Skeletal muscle tissue (tissue), 3 donors: ENCODE measurements at regions not wholly inside any gene's neighbourhood (a gene's known extent, or its start where the extent isn't known, plus 50 kb on each side); places are given as distances from the start of the nearest gene placed in this dataset.
"Not testable (repeated sequence)": the region's sequence is repeated elsewhere in the genome, so short reads cannot be mapped to it uniquely, and the experiment has no call there.

ENCODE experiments used
- H3K27ac ChIP-seq: one replicate; pipeline ENCODE4 v1.7.0; 2013; ENCODE audit warnings: mild to moderate bottlenecking, low read depth, low read length, inconsistent platforms
- H3K27me3 ChIP-seq, 3 donors: one replicate each; pipeline ENCODE4 v1.7.0; 2013; ENCODE audit warnings: low read length in 3 of 3; ENCODE audit not compliant: control insufficient read depth in 3 of 3, insufficient read depth in 3 of 3
- H3K36me3 ChIP-seq, 3 donors: one replicate each; pipeline ENCODE4 v1.7.0; 2013; ENCODE audit warnings: low read length in 3 of 3; ENCODE audit not compliant: control insufficient read depth in 3 of 3, insufficient read depth in 3 of 3
- H3K4me1 ChIP-seq, 3 donors: one replicate each; pipeline ENCODE4 v1.7.0; 2013; ENCODE audit warnings: low read length in 3 of 3, mild to moderate bottlenecking in 3 of 3; ENCODE audit not compliant: control insufficient read depth in 3 of 3, insufficient read depth in 3 of 3
- H3K4me3 ChIP-seq, 3 donors: one replicate each; pipeline ENCODE4 v1.7.0; 2013; ENCODE audit warnings: low read length in 3 of 3
- H3K9ac ChIP-seq, 3 donors: one replicate each; pipeline ENCODE4 v1.7.0; 2013; ENCODE audit warnings: low read length in 3 of 3, mild to moderate bottlenecking in 3 of 3, moderate library complexity in 2 of 3, low read depth in 1 of 3
- H3K9me3 ChIP-seq, 3 donors: one replicate each; pipeline ENCODE4 v1.7.0; 2013; ENCODE audit warnings: low read length in 3 of 3; ENCODE audit not compliant: control insufficient read depth in 3 of 3
- donor health status: Osteomylitis.

GRCh38 chr18:6565815-6566081, 151.0 kb upstream of the L3MBTL4 start:
- Histone ChIP-seq H3K4me1 (peaks cover 0 to 4% (median 0%) of the 10 kb centered on the region in 3 donors), H3K9ac (no peak overlapping the region), H3K27me3 (no peaks in the 10 kb centered on the region), H3K27ac (no peak overlapping the region), H3K9me3 (no peaks in the 10 kb centered on the region), H3K4me3 (no peak overlapping the region), H3K36me3 (no peaks in the 10 kb centered on the region)

- no peak overlapping the region for H3K27ac ChIP-seq
- peaks cover 0 to 4% (median 0%) of the 10 kb centered on the region in 3 donors for H3K4me1 ChIP-seq
- H3K4me3 ChIP-seq = no peak overlapping the region
- H3K9me3 ChIP-seq = no peaks in the 10 kb centered on the region
- H3K27me3 ChIP-seq = no peaks in the 10 kb centered on the region
- no peak overlapping the region for H3K9ac ChIP-seq
- no peaks in the 10 kb centered on the region for H3K36me3 ChIP-seq
These were observed 151.7 kb upstream of the L3MBTL4 start for GRCh38 chr18:6566338-6566911.

GRCh38 chr18:6569813-6570212, 155.1 kb upstream of the L3MBTL4 start:
- no peak overlapping the region for H3K9ac ChIP-seq
- H3K27me3 ChIP-seq = no peaks in the 10 kb centered on the region
- H3K36me3 ChIP-seq = no peaks in the 10 kb centered on the region
- H3K9me3 ChIP-seq = no peaks in the 10 kb centered on the region
- no peak overlapping the region for H3K4me3 ChIP-seq
- no peaks in the 10 kb centered on the region for H3K4me1 ChIP-seq
- H3K27ac ChIP-seq = no peak overlapping the region

DNA sequence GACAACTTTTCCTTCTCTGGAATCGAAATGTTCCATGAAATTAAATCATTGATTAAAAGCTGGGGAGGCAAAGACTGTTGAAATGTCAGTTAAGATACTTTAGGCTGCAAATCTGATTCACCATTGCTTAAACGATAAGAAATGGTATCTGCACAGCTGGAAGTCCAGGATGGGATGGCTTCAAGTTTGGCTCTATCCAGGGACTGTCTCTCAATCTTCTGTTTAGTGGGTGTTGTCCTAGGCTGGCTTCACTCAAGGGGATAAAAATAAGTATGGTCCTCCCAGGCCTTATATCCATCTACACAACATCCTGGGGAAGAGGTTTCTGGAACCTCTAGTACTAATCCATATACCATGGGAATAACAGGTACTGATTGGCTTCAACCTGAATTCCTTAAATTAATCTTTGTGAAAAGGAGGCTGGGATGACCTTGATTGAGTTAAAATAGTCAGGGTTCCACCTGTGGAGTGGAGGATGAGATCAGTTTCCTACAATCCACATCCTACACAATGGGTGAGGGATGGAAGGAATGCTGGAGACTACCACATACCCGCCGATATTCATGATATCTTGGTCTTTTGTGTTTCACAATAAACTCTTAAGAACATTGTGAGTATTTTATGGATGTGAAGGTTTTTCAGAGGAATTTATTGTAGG, 156.0 kb upstream of the L3MBTL4 start:
- H3K27ac ChIP-seq = no peak overlapping the region
- H3K36me3 ChIP-seq = no peaks in the 10 kb centered on the region
- H3K4me3 ChIP-seq = no peak overlapping the region
- H3K4me1 ChIP-seq = no peaks in the 10 kb centered on the region
- no peak overlapping the region for H3K9ac ChIP-seq
- H3K9me3 ChIP-seq = no peaks in the 10 kb centered on the region
- no peaks in the 10 kb centered on the region for H3K27me3 ChIP-seq

DNA sequence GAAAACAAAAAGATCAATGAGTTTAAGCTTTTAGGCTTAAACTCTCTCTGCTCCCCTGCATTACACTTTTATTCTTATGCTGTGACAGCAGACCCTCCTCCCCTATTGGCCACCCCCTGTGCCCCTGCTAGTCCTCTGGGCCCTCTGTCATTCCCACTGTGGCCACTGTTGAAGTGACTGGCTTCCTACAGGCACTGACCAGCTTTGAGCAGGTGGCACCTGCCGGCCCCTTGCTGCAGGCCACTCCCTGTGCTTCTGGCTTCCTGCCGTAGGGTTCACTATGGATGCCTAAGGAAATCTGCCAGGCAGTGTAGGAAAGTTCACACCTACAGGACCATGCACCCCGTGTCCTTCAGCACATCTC, 156.5 kb upstream of the L3MBTL4 start:
- no peak overlapping the region for H3K9ac ChIP-seq
- no peaks in the 10 kb centered on the region for H3K9me3 ChIP-seq
- no peaks in the 10 kb centered on the region for H3K4me1 ChIP-seq
- H3K27ac ChIP-seq = no peak overlapping the region
- no peak overlapping the region for H3K4me3 ChIP-seq
- H3K27me3 ChIP-seq = no peaks in the 10 kb centered on the region
- H3K36me3 ChIP-seq = no peaks in the 10 kb centered on the region

DNA sequence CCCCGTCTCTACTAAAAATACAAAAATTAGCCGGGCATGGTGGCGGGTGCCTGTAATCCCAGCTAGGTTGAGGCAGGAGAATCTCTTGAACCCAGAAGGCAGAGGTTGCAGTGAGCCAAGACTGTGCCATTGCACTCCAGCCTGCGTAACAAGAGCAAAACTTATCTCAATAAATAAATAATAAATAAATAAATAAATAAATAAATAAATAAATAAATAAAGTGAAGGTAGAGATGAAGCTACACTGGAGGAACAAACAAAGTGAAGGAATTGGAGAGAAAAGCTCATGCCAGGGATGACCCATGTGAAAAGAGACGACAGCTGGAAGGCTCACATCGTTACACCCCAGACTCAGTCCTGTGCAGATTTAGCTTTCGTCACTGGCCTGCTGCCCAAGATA, 157.3 kb upstream of the ARHGAP28 start:
- not testable (repeated sequence) for H3K4me1 ChIP-seq, H3K9ac ChIP-seq, H3K4me3 ChIP-seq

GRCh38 chr18:6574631-6575030, 154.9 kb upstream of the ARHGAP28 start:
- Histone ChIP-seq H3K9ac (no peak overlapping the region), H3K9me3 (no peaks in the 10 kb centered on the region), H3K4me3 (no peak overlapping the region), H3K27ac (no peak overlapping the region), H3K36me3 (no peaks in the 10 kb centered on the region), H3K4me1 (no peaks in the 10 kb centered on the region), H3K27me3 (no peaks in the 10 kb centered on the region)

More for the DNA sequence above, 157.3 kb upstream of the ARHGAP28 start:
- not testable (repeated sequence) for H3K9me3 ChIP-seq, H3K27me3 ChIP-seq, H3K36me3 ChIP-seq, H3K27ac ChIP-seq

DNA sequence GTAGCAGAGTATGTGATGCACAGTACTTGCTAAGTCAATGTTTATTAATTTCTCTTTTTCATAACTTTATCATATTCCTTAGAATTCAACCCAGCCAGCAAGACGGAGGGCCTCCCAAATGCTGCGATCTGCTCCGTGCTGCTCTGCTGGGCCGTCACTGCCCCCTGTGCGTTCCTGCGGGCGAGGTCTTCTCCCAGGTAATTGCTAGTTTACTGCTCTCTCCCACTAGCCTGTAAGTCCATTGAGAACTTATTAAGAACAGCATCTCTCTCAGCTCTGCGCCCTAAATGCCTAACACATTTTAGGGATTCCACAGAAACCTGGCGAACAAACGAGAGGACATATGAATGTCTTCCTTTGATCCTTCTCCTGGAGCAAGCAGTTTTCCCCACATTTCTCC, 153.6 kb upstream of the ARHGAP28 start:
- Histone ChIP-seq H3K4me1 (no peaks in the 10 kb centered on the region), H3K9ac (no peak overlapping the region), H3K27me3 (no peaks in the 10 kb centered on the region), H3K9me3 (no peaks in the 10 kb centered on the region), H3K27ac (no peak overlapping the region), H3K4me3 (no peak overlapping the region), H3K36me3 (no peaks in the 10 kb centered on the region)

- H3K4me3 ChIP-seq = no peak overlapping the region
- H3K27ac ChIP-seq = no peak overlapping the region
- H3K36me3 ChIP-seq = no peaks in the 10 kb centered on the region
- no peak overlapping the region for H3K9ac ChIP-seq
- no peaks in the 10 kb centered on the region for H3K9me3 ChIP-seq
- no peaks in the 10 kb centered on the region for H3K4me1 ChIP-seq
- no peaks in the 10 kb centered on the region for H3K27me3 ChIP-seq
These were observed 152.7 kb upstream of the ARHGAP28 start for GRCh38 chr18:6576718-6577375.

GRCh38 chr18:6578686-6579085, 150.8 kb upstream of the ARHGAP28 start:
- H3K9me3 ChIP-seq = no peaks in the 10 kb centered on the region
- no peak overlapping the region for H3K9ac ChIP-seq
- no peaks in the 10 kb centered on the region for H3K36me3 ChIP-seq
- no peak overlapping the region for H3K4me3 ChIP-seq
- no peaks in the 10 kb centered on the region for H3K27me3 ChIP-seq
- no peaks in the 10 kb centered on the region for H3K4me1 ChIP-seq
- H3K27ac ChIP-seq = no peak overlapping the region
